HG02571 (cell line): ENCODE measurements at regions not wholly inside any gene's neighbourhood (a gene's known extent, or its start where the extent isn't known, plus 50 kb on each side); places are given as distances from the start of the nearest gene placed in this dataset.

Experiments
- ATAC-seq: cut with Tn5 transposase; IDR thresholded peaks from one replicate; pipeline ENCODE4 v1.9.1; 2021; ENCODE audit warnings: mild to moderate bottlenecking, moderate library complexity; ENCODE audit not compliant: unreplicated experiment

- ATAC-seq: no peak
Measured at GRCh38 chr3:59698091-59698490, 648.3 kb upstream of the CFAP20DC start.

GRCh38 chr3:59696783-59697182 lies 647.0 kb upstream of the CFAP20DC start:
- no peak for ATAC-seq

DNA sequence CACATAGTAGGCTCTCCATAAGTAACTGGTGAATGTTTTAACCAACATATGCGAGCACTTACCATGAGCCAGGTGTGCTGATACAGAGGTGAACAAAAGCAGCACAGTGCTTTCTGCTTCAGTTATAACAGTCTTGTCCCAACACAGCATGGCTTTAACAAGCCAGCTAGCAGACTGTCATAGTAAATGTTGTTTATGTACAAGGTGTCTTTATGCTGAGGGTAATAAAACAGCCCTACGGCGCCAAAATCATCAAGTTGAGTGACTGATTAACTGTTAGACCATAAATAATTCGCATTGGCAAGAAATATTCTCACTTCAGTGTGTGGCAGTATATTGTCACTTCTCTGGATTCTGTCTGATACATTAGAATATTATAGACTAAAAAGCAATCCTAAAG lies 646.0 kb upstream of the CFAP20DC start:
- no peak for ATAC-seq

- ATAC-seq: no peak
Measured at GRCh38 chr3:59692117-59692516, 642.3 kb upstream of the CFAP20DC start.

- ATAC-seq: no peak
Measured at GRCh38 chr3:59690886-59691285, 641.1 kb upstream of the CFAP20DC start.

DNA sequence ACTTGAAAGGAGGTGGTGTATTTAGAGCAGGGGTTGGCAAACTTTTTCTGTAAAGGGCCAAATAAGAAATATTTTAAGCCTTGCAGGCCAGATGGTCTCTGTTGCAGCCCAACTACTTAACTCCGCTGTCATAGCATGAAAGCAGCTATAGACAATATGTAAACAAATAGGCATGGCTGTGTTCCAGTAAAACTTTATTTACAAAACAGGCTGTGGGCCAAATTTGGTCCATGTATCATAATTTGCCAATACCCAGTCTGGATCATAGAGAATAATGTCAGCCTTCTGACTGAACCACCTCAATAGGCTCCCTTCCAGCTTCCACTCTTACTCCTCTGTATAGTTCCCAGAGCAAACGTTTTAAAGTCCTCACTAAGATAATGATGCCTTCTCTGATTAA lies 638.8 kb upstream of the CFAP20DC start:
- no peak for ATAC-seq

DNA sequence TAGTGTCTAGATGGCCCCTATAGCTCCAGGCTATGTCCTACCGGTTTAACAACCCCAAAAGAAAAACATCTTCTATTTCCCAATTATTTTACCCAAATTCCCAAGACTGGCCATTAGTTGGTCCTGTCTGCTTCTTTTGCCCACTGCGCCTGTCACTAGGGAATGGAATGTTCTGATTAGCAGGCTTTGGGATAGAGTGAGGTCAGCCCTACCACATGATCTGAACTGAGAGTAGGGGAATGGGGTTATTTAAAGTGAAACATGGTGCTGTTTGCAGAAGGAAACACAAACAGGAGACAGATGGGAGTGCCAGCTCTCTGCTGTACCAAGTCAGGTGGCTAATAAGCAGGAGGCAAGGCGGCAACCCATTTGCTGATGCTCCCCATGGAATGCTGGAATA lies 635.6 kb upstream of the CFAP20DC start:
- ATAC-seq: no peak

GRCh38 chr3:59684766-59685165 lies 634.9 kb upstream of the CFAP20DC start:
- ATAC-seq: no peak

GRCh38 chr3:59680919-59681318 lies 631.1 kb upstream of the CFAP20DC start:
- ATAC-seq: no peak

DNA sequence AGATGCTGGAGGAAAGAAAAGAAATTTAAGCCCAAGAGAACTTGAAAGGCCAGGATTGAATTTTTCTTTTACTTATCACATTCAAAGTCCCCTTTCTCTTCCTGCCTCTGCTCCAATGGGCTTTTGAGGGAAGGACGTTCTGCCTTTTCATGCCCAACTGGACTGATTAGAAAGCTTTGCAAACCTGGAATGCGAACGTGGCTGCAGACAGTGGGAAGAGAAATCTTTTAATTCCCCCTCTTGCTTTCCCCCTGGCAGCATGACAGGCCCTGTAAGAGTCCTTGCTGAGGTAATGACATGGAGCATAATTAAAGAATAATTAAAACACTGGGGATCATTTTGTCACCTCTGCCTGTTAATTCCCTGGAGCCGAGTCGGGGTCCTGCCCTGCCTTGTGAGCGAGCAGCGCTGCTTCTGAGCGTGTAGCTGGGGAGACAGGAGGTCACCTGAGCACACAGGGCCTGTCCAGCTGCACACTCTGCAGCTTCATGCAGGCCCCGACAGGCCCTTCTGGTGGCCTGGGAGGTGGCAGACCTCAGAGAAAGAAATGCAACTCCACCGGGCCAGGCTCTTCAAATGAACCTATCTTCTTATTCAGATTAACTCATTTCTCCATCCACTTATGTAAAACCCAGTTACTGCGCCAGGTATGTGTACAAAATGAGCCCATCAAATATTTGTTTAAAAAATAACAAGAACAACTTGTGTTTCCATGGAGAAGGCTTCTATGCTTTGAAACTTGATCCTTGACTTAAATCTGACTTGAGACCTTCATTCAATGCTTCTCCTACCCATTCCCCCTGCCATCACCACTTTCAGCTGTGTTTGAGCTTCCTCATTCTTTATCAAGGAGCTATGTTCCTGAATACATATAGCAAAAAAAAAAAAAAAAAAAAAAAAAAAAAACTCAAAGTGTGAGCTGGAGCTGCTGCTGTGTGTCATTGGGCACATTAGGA lies 628.2 kb upstream of the CFAP20DC start:
- no peak for ATAC-seq

DNA sequence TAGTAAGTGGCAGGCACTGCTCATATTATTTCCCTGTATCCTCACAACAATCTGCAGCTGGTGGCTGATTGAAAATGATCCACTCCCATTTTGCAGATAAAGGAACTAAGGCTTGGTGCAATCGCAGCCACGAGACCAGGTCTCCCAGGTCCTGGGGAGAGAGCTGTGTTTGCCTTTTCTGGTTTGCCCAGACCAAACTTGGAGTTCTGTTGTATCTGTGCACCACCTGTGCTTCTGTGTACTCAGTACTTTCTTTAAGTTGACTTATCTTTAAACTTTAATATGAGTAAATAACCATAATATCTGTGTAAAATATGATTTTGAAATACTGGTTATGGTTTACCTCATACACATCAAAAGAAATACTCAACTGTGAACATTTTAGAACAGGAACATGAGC lies 625.7 kb upstream of the CFAP20DC start:
- ATAC-seq: no peak

DNA sequence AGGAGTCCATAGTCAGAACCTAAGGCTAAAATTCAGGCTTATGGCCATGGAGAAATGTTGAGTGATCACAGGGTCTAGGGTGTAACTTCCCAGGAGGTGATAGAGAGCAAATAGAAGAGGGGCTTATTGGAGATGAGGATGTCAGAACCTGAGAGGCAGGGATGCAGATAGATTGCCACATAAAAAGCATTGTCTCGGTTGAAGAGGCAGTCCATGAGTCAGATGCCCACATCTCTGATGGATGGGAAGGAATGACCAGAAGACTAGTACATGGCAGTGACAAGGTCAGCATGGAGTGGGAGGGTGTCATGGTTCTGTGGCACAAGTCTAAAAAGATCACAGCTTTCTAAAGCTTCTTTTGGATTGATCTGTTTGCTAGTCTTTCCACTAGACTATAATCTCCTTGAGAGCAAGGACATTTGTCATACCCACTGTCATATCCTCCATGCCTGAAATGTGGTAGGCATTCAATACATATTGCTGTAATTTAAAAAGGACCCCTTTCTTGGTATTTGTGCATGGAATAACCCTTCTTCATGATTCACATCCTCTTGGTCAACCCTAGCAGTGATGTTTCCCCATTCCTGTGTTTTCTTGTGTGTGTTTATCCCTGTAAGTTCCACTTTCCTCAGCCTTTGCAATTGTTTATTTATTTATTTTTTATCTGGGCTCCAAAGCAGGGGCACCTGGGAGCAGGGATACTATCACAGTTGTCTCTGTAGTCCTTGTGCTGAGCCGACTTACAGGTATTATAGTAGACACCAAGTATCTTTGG lies 613.4 kb upstream of the CFAP20DC start:
- ATAC-seq: no peak

DNA sequence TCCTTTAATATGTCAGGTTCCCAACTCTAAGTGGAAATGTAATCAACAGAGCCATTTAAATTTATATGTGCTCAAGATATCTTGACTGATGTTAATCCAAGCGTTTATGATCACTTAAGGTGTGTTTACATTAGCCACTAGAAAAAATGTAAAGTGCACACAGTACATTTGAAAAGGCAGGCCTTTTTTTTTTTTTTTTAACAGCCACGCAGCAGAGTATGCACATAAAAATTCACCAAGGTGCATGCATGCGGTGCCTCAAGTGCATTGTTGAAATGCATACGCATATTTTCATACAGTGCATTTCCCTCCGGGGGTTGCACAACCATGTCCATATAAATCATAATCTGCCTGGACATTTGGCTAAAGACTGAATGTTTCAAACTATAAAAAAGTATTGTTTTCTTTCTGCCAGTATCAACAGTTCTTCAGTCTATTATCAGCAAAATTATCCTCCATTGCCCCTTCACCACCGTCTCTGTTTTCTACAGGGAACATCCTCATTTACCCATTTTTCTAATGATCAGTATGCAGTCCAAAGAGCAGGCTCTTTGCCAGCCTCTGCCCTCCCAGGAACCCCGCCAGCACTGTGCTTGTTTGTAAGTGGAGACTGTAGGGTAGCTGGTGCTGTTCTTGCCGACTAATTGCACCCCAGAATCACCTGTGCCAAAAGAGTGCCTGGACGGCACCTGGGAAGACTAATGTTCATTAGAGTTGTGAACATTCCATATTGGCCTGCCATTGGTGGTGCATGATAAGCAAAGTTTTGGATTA lies 611.2 kb upstream of the CFAP20DC start:
- ATAC-seq: no peak

DNA sequence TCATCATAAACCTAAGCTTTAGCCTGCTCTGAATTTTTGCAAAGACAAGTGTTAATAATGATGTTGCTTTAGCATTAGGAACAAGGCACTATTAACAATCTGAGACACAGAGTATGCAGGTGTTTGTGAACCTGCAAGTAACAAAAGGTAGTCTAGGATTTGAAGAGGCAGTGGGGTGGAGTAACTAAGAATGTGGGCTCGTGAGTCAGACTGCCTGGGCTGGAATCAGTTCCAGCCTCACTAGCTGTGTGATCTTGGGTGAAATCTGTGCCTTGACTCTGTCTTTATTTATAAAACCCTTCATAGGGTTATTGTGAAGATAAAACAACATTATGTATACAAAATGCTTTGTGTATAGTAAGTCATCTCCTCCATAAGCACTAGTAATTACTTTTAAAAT lies 610.6 kb upstream of the CFAP20DC start:
- no peak for ATAC-seq

DNA sequence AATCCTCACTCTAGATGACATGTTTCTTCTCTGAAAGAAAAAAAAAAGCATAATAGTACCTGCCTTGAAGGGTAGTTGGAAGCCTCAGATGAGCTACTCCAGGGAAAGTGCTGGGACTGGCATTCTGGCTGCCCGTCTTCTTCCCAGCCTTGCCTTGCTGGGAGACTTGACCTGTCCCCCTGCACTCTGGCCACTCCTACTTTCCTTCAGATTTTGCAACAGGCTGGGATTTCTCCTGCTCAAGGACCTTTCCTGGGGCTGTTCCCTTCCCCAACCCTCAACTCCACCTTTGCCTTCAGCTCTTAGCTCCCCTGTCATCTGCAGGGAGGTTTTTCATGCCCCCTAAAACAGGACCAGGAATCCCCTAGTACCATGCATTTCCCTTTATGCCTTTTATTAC lies 609.9 kb upstream of the CFAP20DC start:
- ATAC-seq: no peak

DNA sequence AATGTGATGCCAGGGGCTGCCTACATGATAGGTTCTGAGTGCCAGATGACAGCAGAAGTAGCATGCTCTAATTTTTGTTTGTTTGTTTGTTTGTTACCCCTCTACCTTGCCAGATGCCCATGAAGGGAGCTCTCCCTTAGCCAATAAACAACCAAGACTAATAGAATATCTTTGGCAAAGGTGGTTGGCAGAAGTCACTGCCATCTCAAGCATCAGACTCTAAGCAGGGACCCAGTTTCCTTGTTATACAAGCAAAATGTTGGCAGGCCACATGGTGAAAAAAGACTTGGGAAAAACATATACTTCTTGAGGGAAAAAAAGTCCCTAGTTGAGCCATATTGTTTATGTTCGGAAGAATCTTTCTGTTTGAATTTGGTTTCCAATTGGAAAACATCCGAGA lies 609.0 kb upstream of the CFAP20DC start:
- no peak for ATAC-seq

DNA sequence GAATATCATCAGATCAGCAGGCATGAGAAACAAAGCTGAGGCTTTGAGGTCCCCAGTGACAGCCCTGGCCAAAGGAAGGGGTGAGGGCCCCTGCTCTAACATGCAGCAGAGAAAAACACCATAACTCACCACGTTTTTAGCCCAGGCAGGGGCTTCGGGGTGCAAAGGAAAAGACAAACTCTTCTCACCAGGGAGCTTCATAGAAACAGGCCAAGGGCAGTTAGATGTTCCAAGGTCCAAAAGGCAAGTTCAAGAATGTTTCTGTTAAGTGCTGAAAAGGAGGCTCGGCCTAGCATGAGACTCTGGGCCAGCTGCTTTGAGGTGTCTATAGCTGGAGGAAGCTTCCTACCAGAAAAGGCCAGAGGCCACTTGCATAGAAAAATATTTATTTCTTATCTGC lies 608.4 kb upstream of the CFAP20DC start:
- ATAC-seq: no peak

- ATAC-seq: no peak
Measured at GRCh38 chr3:59655418-59656015, 605.7 kb upstream of the CFAP20DC start.

- no peak for ATAC-seq
Measured at GRCh38 chr3:59654480-59655417, 604.9 kb upstream of the CFAP20DC start.

DNA sequence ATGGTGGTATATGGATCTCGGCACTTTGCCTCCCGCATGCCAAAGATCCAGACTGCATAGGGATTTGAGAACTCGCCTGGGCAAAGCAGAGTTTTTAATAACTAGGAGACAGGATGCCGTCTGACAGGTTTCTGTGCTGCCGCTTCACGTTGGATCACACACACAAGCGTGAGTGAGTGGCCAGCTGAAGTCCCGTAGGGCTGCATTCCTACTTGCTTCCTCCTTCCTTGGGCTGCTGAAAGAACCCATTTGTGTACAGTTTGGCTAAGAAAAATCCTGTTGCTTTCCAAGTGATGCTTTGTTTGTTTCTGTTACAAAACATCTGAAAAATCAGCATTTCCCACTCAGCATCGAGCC lies 604.3 kb upstream of the CFAP20DC start:
- ATAC-seq: no peak
